ENCODE measurements at regions not wholly inside any gene's neighbourhood (a gene's known extent, or its start where the extent isn't known, plus 50 kb on each side); places are given as distances from the start of the nearest gene placed in this dataset.

- TF ChIP-seq CTCF (IDR thresholded peaks at IDR 0.05; ENCODE audit: low read depth, low read length) = no peak
- H3K4me3 ChIP-seq (replicated peaks in 1 of 2; ENCODE audit: low read depth in 2 of 2, low read length in 2 of 2) = no peak overlapping the region
- no peak for DNase-seq (ENCODE audit: low read depth in 2 of 2)
Observed at GRCh38 chr7:148481971-148482626, 108.5 kb upstream of the C7orf33 start.

GRCh38 chr7:148483515-148484308 lies 106.9 kb upstream of the C7orf33 start:
- TF ChIP-seq CTCF (IDR thresholded peaks at IDR 0.05; ENCODE audit: low read depth, low read length) = no peak
- no peak overlapping the region for H3K4me3 ChIP-seq (replicated peaks in 1 of 2; ENCODE audit: low read depth in 2 of 2, low read length in 2 of 2)
- no peak for DNase-seq (ENCODE audit: low read depth in 2 of 2)

- no peak for TF ChIP-seq CTCF (IDR thresholded peaks at IDR 0.05; ENCODE audit: low read depth, low read length)
- no peak for DNase-seq (ENCODE audit: low read depth in 2 of 2)
- H3K4me3 ChIP-seq (replicated peaks in 1 of 2; ENCODE audit: low read depth in 2 of 2, low read length in 2 of 2) = no peak overlapping the region
Observed at GRCh38 chr7:148484486-148484885, 106.1 kb upstream of the C7orf33 start.

- no peak overlapping the region for H3K4me3 ChIP-seq (replicated peaks in 1 of 2; ENCODE audit: low read depth in 2 of 2, low read length in 2 of 2)
- no peak for DNase-seq (ENCODE audit: low read depth in 2 of 2)
- TF ChIP-seq CTCF (IDR thresholded peaks at IDR 0.05; ENCODE audit: low read depth, low read length) = no peak
Observed at GRCh38 chr7:148485618-148486017, 104.9 kb upstream of the C7orf33 start.

GRCh38 chr7:148486937-148487336 lies 103.6 kb upstream of the C7orf33 start:
- TF ChIP-seq CTCF (IDR thresholded peaks at IDR 0.05; ENCODE audit: low read depth, low read length) = no peak
- no peak overlapping the region for H3K4me3 ChIP-seq (replicated peaks in 1 of 2; ENCODE audit: low read depth in 2 of 2, low read length in 2 of 2)
- DNase-seq (ENCODE audit: low read depth in 2 of 2) = no peak

GRCh38 chr7:148487912-148488311 lies 102.7 kb upstream of the C7orf33 start:
- no peak for TF ChIP-seq CTCF (IDR thresholded peaks at IDR 0.05; ENCODE audit: low read depth, low read length)
- DNase-seq (ENCODE audit: low read depth in 2 of 2) = no peak
- no peak overlapping the region for H3K4me3 ChIP-seq (replicated peaks in 1 of 2; ENCODE audit: low read depth in 2 of 2, low read length in 2 of 2)

Data from cardiac fibroblast (primary cell).